Neural cell (in vitro differentiated cells): ENCODE measurements at regions not wholly inside any gene's neighbourhood (a gene's known extent, or its start where the extent isn't known, plus 50 kb on each side); places are given as distances from the start of the nearest gene placed in this dataset.
"Not testable (repeated sequence)": the region's sequence is repeated elsewhere in the genome, so short reads cannot be mapped to it uniquely, and the experiment has no call there.

ENCODE experiments used
- H2AFZ ChIP-seq: fragments of 200-600, 300-800 bp; sonication (generic), shearing (Covaris generic); 2 replicates; pipeline ENCODE4 v1.6.0; 2014; ENCODE audit warnings: low read depth, mild to moderate bottlenecking, antibody characterized with exemption, low read length, moderate library complexity
- H3F3A ChIP-seq: fragments of 200-600 bp; shearing (Covaris generic); 2 replicates; pipeline ENCODE4 v1.6.1; 2016; ENCODE audit warnings: mild to moderate bottlenecking, moderate library complexity, mixed read lengths, antibody characterized with exemption, low read length; ENCODE audit not compliant: insufficient read depth, poor library complexity, severe bottlenecking
- H3K27ac ChIP-seq: fragments of 200-600, 300-800 bp; sonication (generic), shearing (Covaris generic); 2 replicates; pipeline ENCODE4 v1.5.1; 2014; ENCODE audit warnings: mild to moderate bottlenecking, low read length, moderate library complexity
- H3K27me3 ChIP-seq: fragments of 300-800, 200-600 bp; sonication (generic), shearing (Covaris generic); 2 replicates; pipeline ENCODE4 v1.6.0; 2014; ENCODE audit warnings: mild to moderate bottlenecking, low read depth, low read length, moderate library complexity; ENCODE audit not compliant: insufficient read depth
- H3K36me3 ChIP-seq: fragments of 300-800, 200-600 bp; sonication (generic), shearing (Covaris generic); 2 replicates; pipeline ENCODE4 v1.5.1; 2014; ENCODE audit warnings: mild to moderate bottlenecking, antibody characterized with exemption, low read length, moderate library complexity; ENCODE audit not compliant: insufficient read depth
- H3K4me2 ChIP-seq: fragments of 300-800, 200-600 bp; sonication (generic), shearing (Covaris generic); 2 replicates; pipeline ENCODE4 v1.6.0; 2014; ENCODE audit warnings: mild to moderate bottlenecking, low read length
- H3K4me3 ChIP-seq: fragments of 300-800, 200-600 bp; sonication (generic), shearing (Covaris generic); 2 replicates; pipeline ENCODE4 v1.5.1; 2014; ENCODE audit warnings: mild to moderate bottlenecking, low read length, moderate library complexity
- H3K79me2 ChIP-seq: fragments of 200-600 bp; shearing (Covaris generic); replicated peaks from 2 replicates; pipeline ENCODE4 v1.6.0; 2014; ENCODE audit warnings: mild to moderate bottlenecking, low read length, moderate library complexity; ENCODE audit not compliant: insufficient read depth
- H3K9ac ChIP-seq: fragments of 300-800, 200-600 bp; sonication (generic), shearing (Covaris generic); 2 replicates; pipeline ENCODE4 v1.6.1; 2016; ENCODE audit warnings: mild to moderate bottlenecking, low read length, mixed read lengths
- H3K9me2 ChIP-seq: fragments of 200-600 bp; shearing (Covaris generic); 2 replicates; pipeline ENCODE4 v1.6.1; 2016; ENCODE audit warnings: mild to moderate bottlenecking, low read length, mixed read lengths; ENCODE audit not compliant: insufficient read depth
- H3K9me3 ChIP-seq: fragments of 200-600, 300-800 bp; sonication (generic), shearing (Covaris generic); 2 replicates; pipeline ENCODE4 v1.6.1; 2016; ENCODE audit warnings: mild to moderate bottlenecking, mixed run types, low read length, moderate library complexity, mixed read lengths
- H4K20me1 ChIP-seq: fragments of 200-600 bp; shearing (Covaris generic); 2 replicates; pipeline ENCODE4 v1.6.1; 2016; ENCODE audit warnings: mild to moderate bottlenecking, mixed run types; ENCODE audit not compliant: insufficient read depth
- EP300 ChIP-seq: fragments of 450-650 bp; conservative IDR thresholded peaks from 2 replicates; pipeline ENCODE4 v1.6.1; 2014; ENCODE audit warnings: antibody characterized with exemption, mild to moderate bottlenecking, moderate library complexity; ENCODE audit not compliant: poor library complexity, severe bottlenecking
- EZH2 ChIP-seq: fragments of 200-600, 300-800 bp; shearing (Covaris generic), sonication (generic); IDR thresholded peaks from 2 replicates; pipeline ENCODE4 v1.6.1; 2014; ENCODE audit warnings: antibody characterized with exemption, low read length, borderline replicate concordance, mild to moderate bottlenecking; ENCODE audit not compliant: insufficient read depth, poor library complexity, severe bottlenecking
- MXI1 ChIP-seq: fragments of 450-650 bp; conservative IDR thresholded peaks from 2 replicates; pipeline ENCODE4 v1.6.1; 2014; ENCODE audit warnings: antibody characterized with exemption, mild to moderate bottlenecking; ENCODE audit not compliant: poor library complexity, severe bottlenecking
- POLR2AphosphoS5 ChIP-seq: IDR thresholded peaks from 2 replicates; pipeline ENCODE4 v1.6.1; 2012
- RAD21 ChIP-seq: fragments of 450-650 bp; conservative IDR thresholded peaks from 2 replicates; pipeline ENCODE4 v1.6.1; 2014; ENCODE audit warnings: antibody characterized with exemption, mild to moderate bottlenecking, moderate library complexity
- SMC3 ChIP-seq: fragments of 450-650 bp; conservative IDR thresholded peaks from 2 replicates; pipeline ENCODE4 v1.6.1; 2014; ENCODE audit warnings: antibody characterized with exemption, mild to moderate bottlenecking, moderate library complexity; ENCODE audit not compliant: poor library complexity
- TAF1 ChIP-seq: IDR thresholded peaks from 2 replicates; pipeline ENCODE4 v1.6.1; 2012; ENCODE audit warnings: low read depth
- TF ChIP-seq, protein P1 (sequence below): IDR thresholded peaks from 2 replicates; pipeline ENCODE4 v1.6.1; 2012; ENCODE audit warnings: borderline replicate concordance
- TF ChIP-seq, protein P2 (sequence below): fragments of 450-650 bp; IDR thresholded peaks from 2 replicates; pipeline ENCODE4 v1.5.1; 2014; ENCODE audit warnings: antibody characterized with exemption, mild to moderate bottlenecking, moderate library complexity; ENCODE audit not compliant: poor library complexity, severe bottlenecking

DNA sequence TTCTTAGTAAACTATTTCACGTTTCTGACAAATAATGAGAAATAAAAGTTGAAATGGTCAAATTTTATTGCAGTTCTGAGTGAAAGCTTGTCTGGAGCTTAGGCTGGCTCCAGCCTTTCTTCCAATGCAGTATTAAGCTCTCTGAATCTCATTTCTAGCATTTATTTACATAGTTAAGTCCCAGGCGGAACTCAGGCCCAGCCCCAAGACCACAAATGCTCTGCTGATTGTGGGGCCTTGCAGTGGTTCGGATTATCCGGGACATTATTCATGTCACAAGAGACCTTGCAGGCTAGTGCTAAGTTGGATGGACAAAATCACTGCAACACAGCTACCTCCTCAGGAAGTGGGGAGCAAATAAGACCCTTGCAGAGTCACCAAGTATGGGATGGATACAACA lies 2009.3 kb upstream of the CELF4 start:
- no peaks in the 10 kb centered on the region for H3F3A ChIP-seq
- H3K9me2 ChIP-seq, result no peaks in the 10 kb centered on the region
- no peak overlapping the region for H2AFZ ChIP-seq
- H3K9me3 ChIP-seq, result no peaks in the 10 kb centered on the region
- H3K4me3 ChIP-seq, result no peak overlapping the region
- no peak overlapping the region for H3K4me2 ChIP-seq
- H3K36me3 ChIP-seq, result no peaks in the 10 kb centered on the region
- H3K27ac ChIP-seq, result no peak overlapping the region
- no peaks in the 10 kb centered on the region for H3K27me3 ChIP-seq
- no peaks in the 10 kb centered on the region for H4K20me1 ChIP-seq
- TF ChIP-seq, protein P1, sequence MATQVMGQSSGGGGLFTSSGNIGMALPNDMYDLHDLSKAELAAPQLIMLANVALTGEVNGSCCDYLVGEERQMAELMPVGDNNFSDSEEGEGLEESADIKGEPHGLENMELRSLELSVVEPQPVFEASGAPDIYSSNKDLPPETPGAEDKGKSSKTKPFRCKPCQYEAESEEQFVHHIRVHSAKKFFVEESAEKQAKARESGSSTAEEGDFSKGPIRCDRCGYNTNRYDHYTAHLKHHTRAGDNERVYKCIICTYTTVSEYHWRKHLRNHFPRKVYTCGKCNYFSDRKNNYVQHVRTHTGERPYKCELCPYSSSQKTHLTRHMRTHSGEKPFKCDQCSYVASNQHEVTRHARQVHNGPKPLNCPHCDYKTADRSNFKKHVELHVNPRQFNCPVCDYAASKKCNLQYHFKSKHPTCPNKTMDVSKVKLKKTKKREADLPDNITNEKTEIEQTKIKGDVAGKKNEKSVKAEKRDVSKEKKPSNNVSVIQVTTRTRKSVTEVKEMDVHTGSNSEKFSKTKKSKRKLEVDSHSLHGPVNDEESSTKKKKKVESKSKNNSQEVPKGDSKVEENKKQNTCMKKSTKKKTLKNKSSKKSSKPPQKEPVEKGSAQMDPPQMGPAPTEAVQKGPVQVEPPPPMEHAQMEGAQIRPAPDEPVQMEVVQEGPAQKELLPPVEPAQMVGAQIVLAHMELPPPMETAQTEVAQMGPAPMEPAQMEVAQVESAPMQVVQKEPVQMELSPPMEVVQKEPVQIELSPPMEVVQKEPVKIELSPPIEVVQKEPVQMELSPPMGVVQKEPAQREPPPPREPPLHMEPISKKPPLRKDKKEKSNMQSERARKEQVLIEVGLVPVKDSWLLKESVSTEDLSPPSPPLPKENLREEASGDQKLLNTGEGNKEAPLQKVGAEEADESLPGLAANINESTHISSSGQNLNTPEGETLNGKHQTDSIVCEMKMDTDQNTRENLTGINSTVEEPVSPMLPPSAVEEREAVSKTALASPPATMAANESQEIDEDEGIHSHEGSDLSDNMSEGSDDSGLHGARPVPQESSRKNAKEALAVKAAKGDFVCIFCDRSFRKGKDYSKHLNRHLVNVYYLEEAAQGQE, result no peak
- TF ChIP-seq, protein P2, sequence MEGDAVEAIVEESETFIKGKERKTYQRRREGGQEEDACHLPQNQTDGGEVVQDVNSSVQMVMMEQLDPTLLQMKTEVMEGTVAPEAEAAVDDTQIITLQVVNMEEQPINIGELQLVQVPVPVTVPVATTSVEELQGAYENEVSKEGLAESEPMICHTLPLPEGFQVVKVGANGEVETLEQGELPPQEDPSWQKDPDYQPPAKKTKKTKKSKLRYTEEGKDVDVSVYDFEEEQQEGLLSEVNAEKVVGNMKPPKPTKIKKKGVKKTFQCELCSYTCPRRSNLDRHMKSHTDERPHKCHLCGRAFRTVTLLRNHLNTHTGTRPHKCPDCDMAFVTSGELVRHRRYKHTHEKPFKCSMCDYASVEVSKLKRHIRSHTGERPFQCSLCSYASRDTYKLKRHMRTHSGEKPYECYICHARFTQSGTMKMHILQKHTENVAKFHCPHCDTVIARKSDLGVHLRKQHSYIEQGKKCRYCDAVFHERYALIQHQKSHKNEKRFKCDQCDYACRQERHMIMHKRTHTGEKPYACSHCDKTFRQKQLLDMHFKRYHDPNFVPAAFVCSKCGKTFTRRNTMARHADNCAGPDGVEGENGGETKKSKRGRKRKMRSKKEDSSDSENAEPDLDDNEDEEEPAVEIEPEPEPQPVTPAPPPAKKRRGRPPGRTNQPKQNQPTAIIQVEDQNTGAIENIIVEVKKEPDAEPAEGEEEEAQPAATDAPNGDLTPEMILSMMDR, result no peak
- TF ChIP-seq TAF1 (no peak), SMC3 (no peak), RAD21 (no peak), POLR2AphosphoS5 (no peak), EZH2 (no peak), EP300 (no peak), MXI1 (no peak)
- H3K79me2 ChIP-seq, result no peaks in the 10 kb centered on the region
- no peak overlapping the region for H3K9ac ChIP-seq

DNA sequence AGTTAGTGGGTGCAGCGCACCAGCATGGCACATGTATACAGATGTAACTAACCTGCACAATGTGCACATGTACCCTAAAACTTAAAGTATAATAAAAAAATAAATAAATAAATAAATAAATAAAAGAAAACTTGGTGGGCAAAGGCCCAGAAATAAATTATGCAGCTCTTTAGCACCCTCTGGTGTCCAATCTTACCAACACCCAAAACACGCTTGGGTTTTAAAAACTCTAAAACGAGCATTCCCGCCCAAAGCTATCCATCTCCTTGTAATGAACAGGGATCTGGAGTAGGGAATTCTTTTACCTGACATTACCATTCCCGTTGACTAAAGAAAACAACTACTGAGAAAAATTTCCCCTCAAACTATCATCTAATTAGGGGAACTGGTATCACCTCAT lies 2005.9 kb upstream of the CELF4 start:
- Histone ChIP-seq H3K36me3 (no peaks in the 10 kb centered on the region), H3K9me3 (no peaks in the 10 kb centered on the region), H3K9ac (no peak overlapping the region), H3K9me2 (no peaks in the 10 kb centered on the region), H4K20me1 (no peaks in the 10 kb centered on the region), H3K79me2 (no peaks in the 10 kb centered on the region), H3K4me3 (no peak overlapping the region), H3K27me3 (no peaks in the 10 kb centered on the region), H3K4me2 (no peak overlapping the region), H3F3A (no peaks in the 10 kb centered on the region), H2AFZ (no peak overlapping the region), H3K27ac (no peak overlapping the region)
- TF ChIP-seq, protein P2, result peak; percentile 42
- TF ChIP-seq, protein P1, result no peak
- TF ChIP-seq POLR2AphosphoS5 (no peak), RAD21 (peak; percentile 39), EP300 (no peak), SMC3 (peak; percentile 39), TAF1 (no peak), EZH2 (no peak), MXI1 (no peak)

DNA sequence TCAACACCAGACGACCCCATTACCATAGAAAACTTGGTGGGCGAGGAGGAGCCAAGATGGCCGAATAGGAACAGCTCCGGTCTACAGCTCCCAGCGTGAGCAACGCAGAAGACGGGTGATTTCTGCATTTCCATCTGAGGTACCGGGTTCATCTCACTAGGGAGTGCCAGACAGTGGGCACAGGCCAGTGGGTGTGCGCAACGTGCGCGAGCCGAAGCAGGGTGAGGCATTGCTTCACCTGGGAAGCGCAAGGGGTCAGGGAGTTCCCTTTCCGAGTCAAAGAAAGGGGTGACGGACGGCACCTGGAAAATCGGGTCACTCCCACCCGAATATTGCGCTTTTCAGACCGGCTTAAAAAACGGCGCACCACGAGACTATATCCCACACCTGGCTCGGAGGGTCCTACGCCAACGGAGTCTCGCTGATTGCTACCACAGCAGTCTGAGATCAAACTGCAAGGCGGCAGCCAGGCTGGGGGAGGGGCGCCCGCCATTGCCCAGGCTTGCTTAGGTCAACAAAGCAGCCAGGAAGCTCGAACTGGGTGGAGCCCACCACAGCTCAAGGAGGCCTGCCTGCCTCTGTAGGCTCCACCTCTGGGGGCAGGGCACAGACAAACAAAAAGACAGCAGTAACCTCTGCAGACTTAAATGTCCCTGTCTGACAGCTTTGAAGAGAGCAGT lies 2000.1 kb upstream of the CELF4 start:
- not testable (repeated sequence) for H3K27me3 ChIP-seq, H4K20me1 ChIP-seq, H3K9ac ChIP-seq, H3K27ac ChIP-seq, H2AFZ ChIP-seq, H3K4me3 ChIP-seq, H3K9me2 ChIP-seq, H3K9me3 ChIP-seq, H3K4me2 ChIP-seq, H3F3A ChIP-seq, H3K36me3 ChIP-seq, H3K79me2 ChIP-seq
